T-cell (primary cell): ENCODE measurements at regions not wholly inside any gene's neighbourhood (a gene's known extent, or its start where the extent isn't known, plus 50 kb on each side); places are given as distances from the start of the nearest gene placed in this dataset.
A peak's percentile ranks its signal among the peaks of the same experiment; 100 is the strongest.

Experiments
- ATAC-seq, 4 experiments: fragments of 200-7000 bp in 3 of 4; fragments of 150-1000 bp in 1 of 4; cut with Tn5 transposase; replicated peaks in 1 of 4; 1 replicate in 3 of 4; 2 replicates in 1 of 4; pipeline ENCODE4 v1.10.0; 2021; ENCODE audit warnings: moderate library complexity in 3 of 4, mild to moderate bottlenecking in 2 of 4, moderate number of reproducible peaks in 1 of 4
- CTCF ChIA-PET, 2 donors: fragments of 300-600 bp; sonication (Branson Sonifier 250); formaldehyde crosslinking; loops; one replicate each; lab custom pipeline; 2022; ENCODE audit warnings: antibody characterized with exemption in 2 of 2; lab: Charles Lee
- POLR2A ChIA-PET, 2 donors: fragments of 300-600 bp; sonication (Branson Sonifier 250); formaldehyde crosslinking; loops; one replicate each; lab custom pipeline; 2022; ENCODE audit warnings: antibody characterized with exemption in 2 of 2; lab: Charles Lee
- DNase-seq, 35 experiments: peaks; one replicate each; pipeline versions ENCODE4 v3.0.0 to v3.0.0-alpha.2; 2013 to 2023
- H3K27ac ChIP-seq: one replicate; pipeline ENCODE4 v1.5.1; 2013; ENCODE audit warnings: low read length
- H3K27me3 ChIP-seq, 2 experiments: replicated peaks in 1 of 2; 1 replicate in 1 of 2; 2 replicates in 1 of 2; pipeline versions ENCODE4 v1.6.1 to v1.7.0; 2013; ENCODE audit warnings: low read length in 1 of 2, mixed read lengths in 1 of 2; ENCODE audit not compliant: control insufficient read depth in 2 of 2, insufficient read depth in 2 of 2; ENCODE audit errors: extremely low read depth in 1 of 2
- H3K36me3 ChIP-seq, 2 donors: 1 replicate in 1 of 2; 2 replicates in 1 of 2; pipeline versions ENCODE4 v1.6.1 to v1.7.0; 2013; ENCODE audit warnings: low read length in 1 of 2; ENCODE audit not compliant: control insufficient read depth in 2 of 2, insufficient read depth in 1 of 2; ENCODE audit errors: extremely low read depth in 1 of 2
- H3K4me1 ChIP-seq, 2 experiments: 1 replicate in 1 of 2; 2 replicates in 1 of 2; pipeline versions ENCODE4 v1.6.1 to v1.7.0; 2013; ENCODE audit warnings: low read length in 2 of 2, mixed read lengths in 1 of 2; ENCODE audit not compliant: insufficient read depth in 2 of 2, control insufficient read depth in 1 of 2; ENCODE audit errors: extremely low read depth in 1 of 2
- H3K4me3 ChIP-seq, 2 donors: 1 replicate in 1 of 2; 2 replicates in 1 of 2; pipeline versions ENCODE4 v1.5.1 to v1.7.0; 2013; ENCODE audit warnings: mild to moderate bottlenecking in 2 of 2, low read length in 1 of 2, moderate library complexity in 1 of 2; ENCODE audit not compliant: control insufficient read depth in 1 of 2; ENCODE audit errors: extremely low read depth in 1 of 2
- H3K9me3 ChIP-seq: 2 replicates; pipeline ENCODE4 v1.7.0; 2013
- H3K27ac Mint-ChIP-seq, 2 donors: one replicate each; pipeline ENCODE4 v1.8.0; 2020 to 2021; ENCODE audit warnings: mild to moderate bottlenecking in 2 of 2, mixed read lengths in 2 of 2
- H3K27me3 Mint-ChIP-seq, 2 donors: one replicate each; pipeline ENCODE4 v1.8.0; 2021 to 2022; ENCODE audit warnings: mixed read lengths in 2 of 2
- H3K36me3 Mint-ChIP-seq: one replicate; pipeline ENCODE4 v1.8.0; 2021; ENCODE audit warnings: mixed read lengths
- H3K4me1 Mint-ChIP-seq, 3 donors: one replicate each; pipeline ENCODE4 v1.8.0; 2020 to 2022; ENCODE audit warnings: mixed read lengths in 3 of 3, mild to moderate bottlenecking in 1 of 3
- H3K4me3 Mint-ChIP-seq, 3 donors: one replicate each; pipeline ENCODE4 v1.8.0; 2020 to 2022; ENCODE audit warnings: mild to moderate bottlenecking in 3 of 3, mixed read lengths in 3 of 3, moderate library complexity in 3 of 3
- H3K9me3 Mint-ChIP-seq, 3 donors: one replicate each; pipeline ENCODE4 v1.8.0; 2020 to 2022; ENCODE audit warnings: mixed read lengths in 3 of 3
- WGBS: methylation state at CpG from one replicate; pipeline ENCODE4 v1.1.5; 2013; ENCODE audit warnings: missing lambda C conversion rate; ENCODE audit not compliant: insufficient coverage; 5-methylcytosine and 5-hydroxymethylcytosine counted together

DNA sequence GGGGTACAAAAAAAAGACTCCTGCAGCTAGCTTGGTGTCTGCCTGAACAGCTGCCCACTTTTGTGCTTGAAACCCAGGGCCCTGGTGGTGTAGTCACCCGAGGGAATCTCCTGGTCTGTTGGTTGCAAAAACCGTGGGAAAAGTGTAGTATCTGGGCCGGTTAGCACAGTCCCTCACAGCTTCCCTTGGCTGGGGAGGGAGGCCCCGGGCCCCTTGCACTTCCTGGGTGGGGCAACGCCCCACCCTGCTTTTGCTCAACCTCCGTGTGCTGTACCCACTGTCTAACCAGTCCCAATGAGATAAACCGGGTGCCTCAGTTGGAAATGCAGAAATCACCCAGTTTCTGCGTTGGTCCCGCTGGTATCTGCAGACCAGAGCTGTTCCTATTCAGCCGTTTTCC lies 211.7 kb upstream of the ZPLD1 start:
- peak overlapping the region in 1 of 3 donors; percentile 60 for H3K4me3 Mint-ChIP-seq
- POLR2A ChIA-PET = interaction anchor here in 1 of 2 donors (0.6 kb wide), 1 partner anchor 421 kb away, joined by 3 read pairs; no protein-coding TSS in a partner anchor
- CTCF ChIA-PET = interaction anchor here (1.2 to 4.5 kb wide), 3 partner anchors 366 to 420 kb away, joined by 4 to 112 read pairs (median 5); no protein-coding TSS in a partner anchor

DNA sequence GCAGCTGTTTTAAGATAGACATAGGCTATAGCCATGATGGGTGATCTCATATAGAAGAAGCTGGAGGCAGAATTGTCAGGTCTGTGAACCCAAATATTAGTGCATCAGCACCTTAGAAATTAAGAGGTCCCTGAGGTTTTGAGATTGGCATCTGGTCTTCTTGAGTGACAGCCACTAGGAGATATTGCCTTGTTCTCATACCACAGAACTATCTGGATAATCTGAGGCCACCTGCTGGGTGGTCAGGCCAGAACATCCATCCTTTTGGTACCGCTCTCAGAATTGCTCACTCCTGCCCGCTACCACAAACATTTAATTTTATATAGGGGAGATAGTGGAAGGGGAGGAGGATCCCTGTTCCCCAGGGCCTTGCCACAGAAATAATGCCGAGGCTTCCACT lies 210.6 kb upstream of the ZPLD1 start:
- ATAC-seq = no peak
- Mint-ChIP-seq H3K4me1 (peaks cover 40 to 44% (median 42%) of the 10 kb centered on the region in 3 donors), H3K36me3 (no peaks in the 10 kb centered on the region), H3K9me3 (no peaks in the 10 kb centered on the region), H3K4me3 (peak overlapping the region in 1 of 3 donors; percentile 60), H3K27ac (no peak overlapping the region), H3K27me3 (no peaks in the 10 kb centered on the region)
- ChIA-PET CTCF (interaction anchor here (1.0 to 4.5 kb wide), 13 partner anchors 19 to 428 kb away, joined by 3 to 112 read pairs (median 14); no protein-coding TSS in a partner anchor), POLR2A (interaction anchor here in 1 of 2 donors (1.5 kb wide), 1 partner anchor 410 kb away, joined by 3 read pairs; no protein-coding TSS in a partner anchor)
- no peaks in the 10 kb centered on the region for H3K36me3 ChIP-seq
- H3K9me3 ChIP-seq = no peaks in the 10 kb centered on the region
- H3K27me3 ChIP-seq = peaks cover 0 to 6% of the 10 kb centered on the region in 2 experiments
- WGBS = no CpG with 5 or more reads among the region's 3 CpGs
- no peak overlapping the region for H3K27ac ChIP-seq
- DNase-seq = peak in 2 of 35 experiments; percentile 7 to 19
- H3K4me3 ChIP-seq = no peak overlapping the region
- peaks cover 17 to 28% of the 10 kb centered on the region in 2 experiments for H3K4me1 ChIP-seq

More for the DNA sequence above, 211.7 kb upstream of the ZPLD1 start:
- Mint-ChIP-seq H3K36me3 (no peaks in the 10 kb centered on the region), H3K27ac (peak overlapping the region; percentile 29 to 40), H3K9me3 (no peaks in the 10 kb centered on the region), H3K27me3 (no peaks in the 10 kb centered on the region), H3K4me1 (peaks cover 38 to 42% (median 40%) of the 10 kb centered on the region in 3 donors)
- Histone ChIP-seq H3K27ac (no peak overlapping the region), H3K27me3 (peaks cover 0 to 6% of the 10 kb centered on the region in 2 experiments), H3K4me1 (peaks cover 17 to 28% of the 10 kb centered on the region in 2 experiments), H3K9me3 (no peaks in the 10 kb centered on the region), H3K36me3 (no peaks in the 10 kb centered on the region), H3K4me3 (no peak overlapping the region)
- WGBS = 30% methylated on average over 5 of the region's 10 CpGs
- peak in 4 of 35 experiments; percentile 8 to 25 (median 18) for DNase-seq
- ATAC-seq = peak; percentile 68 to 85 (median 72)

DNA sequence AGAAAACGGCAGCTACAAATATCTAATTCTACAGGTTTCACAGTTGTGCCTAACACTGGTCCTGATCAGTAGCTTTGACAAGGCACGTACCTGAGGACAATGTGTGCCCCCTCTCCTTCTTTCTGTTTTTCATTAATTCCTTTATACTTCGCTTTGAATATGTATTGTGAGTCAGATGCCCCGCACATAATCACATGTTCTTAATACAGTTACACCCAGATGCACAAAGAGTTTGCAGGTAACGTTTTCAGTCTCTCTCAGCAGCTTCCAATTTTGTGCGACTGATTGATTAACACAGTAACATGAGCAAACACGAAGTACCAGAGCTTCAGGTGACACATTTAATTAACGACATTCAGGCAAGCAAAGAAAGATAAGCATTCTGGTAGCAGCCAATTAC lies 209.8 kb upstream of the ZPLD1 start:
- Mint-ChIP-seq H3K36me3 (no peaks in the 10 kb centered on the region), H3K4me3 (no peak overlapping the region), H3K4me1 (peaks cover 44 to 49% (median 48%) of the 10 kb centered on the region in 3 donors), H3K27ac (no peak overlapping the region), H3K9me3 (no peaks in the 10 kb centered on the region), H3K27me3 (no peaks in the 10 kb centered on the region)
- Histone ChIP-seq H3K36me3 (no peaks in the 10 kb centered on the region), H3K9me3 (no peaks in the 10 kb centered on the region), H3K27ac (no peak overlapping the region), H3K4me3 (no peak overlapping the region), H3K4me1 (peaks cover 17 to 28% of the 10 kb centered on the region in 2 experiments), H3K27me3 (peaks cover 0 to 6% of the 10 kb centered on the region in 2 experiments)
- ChIA-PET POLR2A (interaction anchor here in 1 of 2 donors (1.5 kb wide), 1 partner anchor 411 kb away, joined by 3 read pairs; no protein-coding TSS in a partner anchor), CTCF (interaction anchor here (0.5 to 4.5 kb wide), 41 partner anchors 9 to 537 kb away, joined by 3 to 112 read pairs (median 4); no protein-coding TSS in a partner anchor)
- DNase-seq = no peak
- WGBS = 76% methylated on average over 3 of the region's 8 CpGs
- no peak for ATAC-seq

DNA sequence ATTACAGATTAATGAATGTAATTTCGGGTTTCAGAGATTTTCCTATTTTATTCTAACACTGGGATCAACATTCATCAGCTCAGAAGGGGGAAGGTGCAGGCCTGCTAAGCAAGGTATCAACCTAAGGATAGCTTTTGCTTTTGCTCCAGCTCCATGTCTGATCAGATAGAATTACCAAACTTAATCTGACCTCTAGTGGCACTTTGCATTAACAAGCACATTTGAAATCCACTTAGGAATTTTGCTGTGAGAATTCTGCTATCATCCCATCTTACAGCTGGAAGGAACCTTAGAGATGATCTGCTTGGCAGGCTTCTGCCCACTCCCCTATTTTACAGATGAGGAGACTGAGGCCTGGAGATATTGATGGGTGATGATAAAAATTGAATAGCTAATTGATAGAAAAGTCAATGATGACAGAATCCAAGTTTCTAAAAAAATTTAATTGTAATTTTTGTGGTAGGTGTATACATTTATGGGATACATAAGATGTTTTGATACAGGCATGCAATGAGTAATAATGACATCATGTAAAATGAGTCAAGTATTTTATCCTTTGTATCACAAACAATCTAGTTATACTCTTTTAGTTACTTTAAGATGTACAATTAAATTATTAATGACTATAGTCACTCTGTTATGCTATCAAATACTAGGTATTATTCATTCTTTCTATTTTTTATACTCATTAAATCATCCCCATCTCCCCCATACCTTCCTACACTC lies 209.2 kb upstream of the ZPLD1 start:
- peaks cover 0 to 6% of the 10 kb centered on the region in 2 experiments for H3K27me3 ChIP-seq
- H3K27ac Mint-ChIP-seq = no peak overlapping the region
- H3K4me3 ChIP-seq = no peak overlapping the region
- H3K9me3 Mint-ChIP-seq = no peaks in the 10 kb centered on the region
- H3K36me3 ChIP-seq = no peaks in the 10 kb centered on the region
- ATAC-seq (peak in 3 of 4 experiments; percentile 53 to 69 (median 61)), DNase-seq (peak in 1 of 35 experiments; percentile 64)
- H3K27ac ChIP-seq = no peak overlapping the region
- H3K4me1 ChIP-seq = peaks cover 17 to 28% of the 10 kb centered on the region in 2 experiments
- no peaks in the 10 kb centered on the region for H3K36me3 Mint-ChIP-seq
- no CpG with 5 or more reads among the region's 1 CpG for WGBS
- peaks cover 44 to 49% (median 48%) of the 10 kb centered on the region in 3 donors for H3K4me1 Mint-ChIP-seq
- H3K9me3 ChIP-seq = no peaks in the 10 kb centered on the region
- H3K27me3 Mint-ChIP-seq = no peaks in the 10 kb centered on the region
- H3K4me3 Mint-ChIP-seq = no peak overlapping the region
- POLR2A ChIA-PET = interaction anchor here (0.5 to 1.5 kb wide), 3 partner anchors 411 to 437 kb away, joined by 3 read pairs; no protein-coding TSS in a partner anchor
- CTCF ChIA-PET = interaction anchor here (0.5 to 4.5 kb wide), 50 partner anchors 9 to 537 kb away, joined by 3 to 112 read pairs (median 4); no protein-coding TSS in a partner anchor

DNA sequence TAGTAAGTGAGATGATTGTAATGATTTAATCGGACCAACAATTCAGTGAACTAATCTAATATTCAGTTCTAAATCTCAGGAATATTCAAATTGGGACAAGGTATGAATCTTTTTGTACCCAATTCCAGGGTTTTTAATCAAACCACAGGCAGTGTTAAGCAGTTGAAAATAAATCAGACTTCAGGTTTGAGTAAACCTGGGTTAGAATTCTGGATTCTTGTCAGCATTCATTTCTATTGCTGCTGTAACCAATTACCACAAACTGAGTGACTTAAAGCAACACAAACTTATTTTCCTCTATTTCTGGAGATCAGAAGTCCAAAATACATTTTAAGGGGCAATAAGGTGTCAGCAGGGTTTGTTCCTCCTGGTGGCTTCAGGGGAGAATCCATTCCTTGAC lies 208.4 kb upstream of the ZPLD1 start:
- no peaks in the 10 kb centered on the region for H3K36me3 Mint-ChIP-seq
- H3K36me3 ChIP-seq = no peaks in the 10 kb centered on the region
- peaks cover 17 to 28% of the 10 kb centered on the region in 2 experiments for H3K4me1 ChIP-seq
- no peaks in the 10 kb centered on the region for H3K9me3 ChIP-seq
- H3K4me1 Mint-ChIP-seq = peaks cover 44 to 48% (median 47%) of the 10 kb centered on the region in 3 donors
- no peaks in the 10 kb centered on the region for H3K9me3 Mint-ChIP-seq
- no peak overlapping the region for H3K27ac ChIP-seq
- ChIA-PET CTCF (interaction anchor here (0.8 to 4.5 kb wide), 16 partner anchors 11 to 430 kb away, joined by 3 to 112 read pairs (median 11); no protein-coding TSS in a partner anchor), POLR2A (no interaction called here)
- H3K27me3 Mint-ChIP-seq = no peaks in the 10 kb centered on the region
- H3K27ac Mint-ChIP-seq = no peak overlapping the region
- H3K27me3 ChIP-seq = peaks cover 0 to 6% of the 10 kb centered on the region in 2 experiments
- no peak overlapping the region for H3K4me3 ChIP-seq
- no peak for ATAC-seq
- WGBS = no CpG with 5 or more reads among the region's 1 CpG
- DNase-seq = no peak
- H3K4me3 Mint-ChIP-seq = no peak overlapping the region

DNA sequence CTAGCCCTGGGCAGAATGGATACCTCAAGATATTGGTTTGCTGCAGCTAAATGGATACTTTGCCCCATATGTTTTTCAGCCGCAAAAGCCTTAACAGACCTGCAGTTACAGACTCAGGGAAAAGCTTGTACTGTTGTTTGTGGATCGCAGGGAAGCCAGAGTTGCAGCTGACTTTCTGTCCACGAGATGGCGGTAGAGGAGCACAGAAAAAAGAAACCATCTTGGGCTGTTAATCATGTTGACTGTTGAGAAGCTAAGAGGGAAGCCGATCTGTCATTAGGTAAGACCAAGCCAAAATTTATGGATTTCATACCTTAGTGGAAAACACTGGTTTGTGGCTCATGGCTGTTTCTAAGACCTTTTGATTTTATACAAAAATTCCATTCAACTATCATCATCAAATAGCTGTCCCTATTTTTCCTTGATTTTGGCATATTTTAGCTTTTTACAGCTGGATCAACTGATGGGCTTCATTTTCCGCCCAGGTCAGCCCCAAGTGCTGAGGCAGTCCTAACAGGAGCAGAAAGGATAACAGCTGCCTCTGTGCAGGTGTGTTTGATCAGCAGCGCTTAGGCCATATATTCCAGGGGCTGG lies 205.7 kb upstream of the ZPLD1 start:
- DNase-seq (peak; percentile 35 to 88 (median 67)), ATAC-seq (peak; percentile 71 to 86 (median 80))
- Mint-ChIP-seq H3K27me3 (no peaks in the 10 kb centered on the region), H3K36me3 (no peaks in the 10 kb centered on the region), H3K4me1 (peaks cover 20 to 23% (median 21%) of the 10 kb centered on the region in 3 donors), H3K4me3 (no peak overlapping the region), H3K27ac (no peak overlapping the region), H3K9me3 (no peaks in the 10 kb centered on the region)
- H3K9me3 ChIP-seq = no peaks in the 10 kb centered on the region
- no peak overlapping the region for H3K27ac ChIP-seq
- CTCF ChIA-PET = interaction anchor here (0.5 to 3.9 kb wide), 90 partner anchors 8 to 1874 kb away, joined by 3 to 80 read pairs (median 4); partner anchors contain the start of genes CEP97 (in 2 of the 2) and NFKBIZ (in 1 of the 2)
- peaks cover 0 to 8% of the 10 kb centered on the region in 2 experiments for H3K4me1 ChIP-seq
- H3K4me3 ChIP-seq = no peak overlapping the region
- H3K27me3 ChIP-seq = no peaks in the 10 kb centered on the region
- 16% methylated on average over 5 of the region's 7 CpGs for WGBS
- POLR2A ChIA-PET = interaction anchor here (0.6 to 1.0 kb wide), 6 partner anchors 26 to 378 kb away, joined by 3 to 5 read pairs (median 4); no protein-coding TSS in a partner anchor
- H3K36me3 ChIP-seq = no peaks in the 10 kb centered on the region
